ENCODE measurements at regions not wholly inside any gene's neighbourhood (a gene's known extent, or its start where the extent isn't known, plus 50 kb on each side); places are given as distances from the start of the nearest gene placed in this dataset.

DNA sequence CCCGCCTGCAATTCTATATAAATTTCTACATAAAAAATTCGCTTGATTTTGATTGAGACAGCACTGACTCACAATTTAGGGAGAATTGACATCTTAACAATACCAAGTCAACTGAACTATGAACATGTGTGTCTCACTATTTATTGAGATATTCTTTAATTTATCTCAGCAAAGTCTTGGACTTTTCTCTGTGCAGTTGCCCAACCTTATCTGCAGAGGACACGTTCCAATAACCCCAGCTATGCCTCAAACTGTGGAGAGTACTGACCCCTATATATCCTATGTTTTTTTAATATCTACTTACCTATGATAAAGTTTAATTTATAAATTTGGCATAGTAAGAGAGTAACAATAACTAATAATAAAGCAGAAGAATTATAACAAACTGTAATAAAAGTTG, 69.4 kb upstream of the PIP4K2A start (continued):
- TF ChIP-seq REST (IDR thresholded peaks at IDR 0.05; ENCODE audit: low read depth, low read length), result no peak
- TF ChIP-seq, protein P1, sequence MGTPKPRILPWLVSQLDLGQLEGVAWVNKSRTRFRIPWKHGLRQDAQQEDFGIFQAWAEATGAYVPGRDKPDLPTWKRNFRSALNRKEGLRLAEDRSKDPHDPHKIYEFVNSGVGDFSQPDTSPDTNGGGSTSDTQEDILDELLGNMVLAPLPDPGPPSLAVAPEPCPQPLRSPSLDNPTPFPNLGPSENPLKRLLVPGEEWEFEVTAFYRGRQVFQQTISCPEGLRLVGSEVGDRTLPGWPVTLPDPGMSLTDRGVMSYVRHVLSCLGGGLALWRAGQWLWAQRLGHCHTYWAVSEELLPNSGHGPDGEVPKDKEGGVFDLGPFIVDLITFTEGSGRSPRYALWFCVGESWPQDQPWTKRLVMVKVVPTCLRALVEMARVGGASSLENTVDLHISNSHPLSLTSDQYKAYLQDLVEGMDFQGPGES (IDR thresholded peaks at IDR 0.05; ENCODE audit: low read depth, low read length), result no peak
- TF ChIP-seq NRF1 (IDR thresholded peaks at IDR 0.05; ENCODE audit: low read depth, low read length), result no peak
- no peak for TF ChIP-seq SMC3 (IDR thresholded peaks at IDR 0.05; ENCODE audit: low read depth, low read length)

GRCh38 chr10:22780474-22780885, 66.1 kb upstream of the PIP4K2A start:
- H3K27me3 ChIP-seq (ENCODE audit: insufficient read depth), result no peaks in the 10 kb centered on the region
- TF ChIP-seq RFX5 (IDR thresholded peaks at IDR 0.05; ENCODE audit: low read length), result no peak
- TF ChIP-seq, protein P1 (IDR thresholded peaks at IDR 0.05; ENCODE audit: low read depth, low read length), result no peak
- no peak for TF ChIP-seq EZH2phosphoT487 (IDR thresholded peaks at IDR 0.05; ENCODE audit: borderline replicate concordance, low read depth)
- TF ChIP-seq TAF1 (IDR thresholded peaks at IDR 0.05; ENCODE audit: borderline replicate concordance, low read depth, low read length), result no peak
- TF ChIP-seq FOSL2 (IDR thresholded peaks at IDR 0.05; ENCODE audit: borderline replicate concordance, low read depth), result no peak
- no peak for TF ChIP-seq JUND (IDR thresholded peaks at IDR 0.05)
- no peak for TF ChIP-seq SMC3 (IDR thresholded peaks at IDR 0.05; ENCODE audit: low read depth, low read length)
- TF ChIP-seq GATA2 (CRISPR knock-in tag; IDR thresholded peaks at IDR 0.05), result no peak
- TF ChIP-seq, protein P2, sequence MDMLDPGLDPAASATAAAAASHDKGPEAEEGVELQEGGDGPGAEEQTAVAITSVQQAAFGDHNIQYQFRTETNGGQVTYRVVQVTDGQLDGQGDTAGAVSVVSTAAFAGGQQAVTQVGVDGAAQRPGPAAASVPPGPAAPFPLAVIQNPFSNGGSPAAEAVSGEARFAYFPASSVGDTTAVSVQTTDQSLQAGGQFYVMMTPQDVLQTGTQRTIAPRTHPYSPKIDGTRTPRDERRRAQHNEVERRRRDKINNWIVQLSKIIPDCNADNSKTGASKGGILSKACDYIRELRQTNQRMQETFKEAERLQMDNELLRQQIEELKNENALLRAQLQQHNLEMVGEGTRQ (IDR thresholded peaks at IDR 0.05; ENCODE audit: borderline replicate concordance, low read depth, low read length), result no peak
- no peak for TF ChIP-seq CHD2 (IDR thresholded peaks at IDR 0.05; ENCODE audit: low read length, partially characterized antibody)
- no peak for TF ChIP-seq SIN3A (IDR thresholded peaks at IDR 0.05; ENCODE audit: borderline replicate concordance, low read depth, low read length)
- no peak for TF ChIP-seq NFIC (IDR thresholded peaks at IDR 0.05; ENCODE audit: borderline replicate concordance)
- TF ChIP-seq RCOR1 (IDR thresholded peaks at IDR 0.05; ENCODE audit: low read length), result no peak
- TF ChIP-seq EP300 (IDR thresholded peaks at IDR 0.05; ENCODE audit: borderline replicate concordance in 1 of 2, low read depth in 1 of 2, low read length in 1 of 2), result no peak
- TF ChIP-seq TCF12 (IDR thresholded peaks at IDR 0.05), result no peak
- H3K36me3 ChIP-seq (replicated peaks in 1 of 2; ENCODE audit: control insufficient read depth in 1 of 2, insufficient read depth in 2 of 2, low read length in 1 of 2), result no peaks in the 10 kb centered on the region
- ChIA-PET CTCF (no interaction called here), POLR2A (no interaction called here)
- H3F3A ChIP-seq (replicated peaks; ENCODE audit: insufficient read depth), result no peaks in the 10 kb centered on the region
- H3K4me2 ChIP-seq, result no peak overlapping the region
- no peak for DNase-seq
- H3K27ac ChIP-seq (ENCODE audit: low read depth in 2 of 2, low read length in 1 of 2), result no peak overlapping the region
- 91% methylated on average over 5 of the region's 5 CpGs for WGBS (ENCODE audit: low lambda C conversion rate)
- no peak overlapping the region for H3K9ac ChIP-seq
- H2AFZ ChIP-seq (ENCODE audit: low read depth), result no peak overlapping the region
- H3K4me1 ChIP-seq (ENCODE audit: control insufficient read depth in 1 of 2, insufficient read depth in 2 of 2, low read depth in 1 of 2, low read length in 1 of 2), result peaks cover 0 to 7% of the 10 kb centered on the region in 2 experiments; a peak in 1 of 4 replicates
- H3K9me3 ChIP-seq, result no peaks in the 10 kb centered on the region
- no peaks in the 10 kb centered on the region for H3K79me2 ChIP-seq (ENCODE audit: insufficient read depth)
- no peaks in the 10 kb centered on the region for H3K9me2 ChIP-seq
- no peaks in the 10 kb centered on the region for H4K20me1 ChIP-seq (ENCODE audit: insufficient read depth)
- no peak overlapping the region for H3K4me3 ChIP-seq (ENCODE audit: low read depth in 2 of 2, low read length in 1 of 2)

Data from SK-N-SH (cell line).